ENCODE measurements at regions not wholly inside any gene's neighbourhood (a gene's known extent, or its start where the extent isn't known, plus 50 kb on each side); places are given as distances from the start of the nearest gene placed in this dataset.

GRCh38 chr5:51599587-51599986 is 216.3 kb downstream of the ISL1 start (continued):
- TF ChIP-seq ETS1 (IDR thresholded peaks at IDR 0.05) (no peak), STAT1 (IDR thresholded peaks at IDR 0.05; ENCODE audit: unreplicated experiment) (no peak), JUNB (IDR thresholded peaks at IDR 0.05; ENCODE audit: unreplicated experiment) (no peak)

GRCh38 chr5:51604324-51604723 is 221.1 kb downstream of the ISL1 start:
- Histone ChIP-seq H3K4me3 (no peak overlapping the region), H3K4me1 (ENCODE audit: insufficient read depth) (no peaks in the 10 kb centered on the region), H3F3A (replicated peaks; ENCODE audit: low read depth) (no peaks in the 10 kb centered on the region), H3K4me2 (no peak overlapping the region), H4K20me1 (replicated peaks; ENCODE audit: insufficient read depth) (no peaks in the 10 kb centered on the region), H3K27me3 (ENCODE audit: insufficient read depth) (no peaks in the 10 kb centered on the region), H3K9me2 (ENCODE audit: insufficient read depth) (no peaks in the 10 kb centered on the region), H3K79me2 (replicated peaks; ENCODE audit: insufficient read depth) (no peaks in the 10 kb centered on the region), H3K27ac (ENCODE audit: low read depth) (no peak overlapping the region), H2AFZ (no peak overlapping the region), H3K36me3 (ENCODE audit: insufficient read depth) (no peaks in the 10 kb centered on the region)
- Mint-ChIP-seq H3K4me1 (no peaks in the 10 kb centered on the region), H3K27me3 (ENCODE audit: insufficient read depth, low read depth, poor library complexity) (no peaks in the 10 kb centered on the region), H3K9me3 (no peaks in the 10 kb centered on the region), H3K36me3 (ENCODE audit: low read depth) (no peaks in the 10 kb centered on the region), H3K4me3 (no peak overlapping the region), H3K27ac (no peak overlapping the region)
- ATAC-seq (no peak), DNase-seq (ENCODE audit: low spot score) (no peak)
- no peak for TF ChIP-seq ZNF331 (CRISPR knock-in tag; IDR thresholded peaks at IDR 0.05; ENCODE audit: low read depth)
- no peak for TF ChIP-seq EZH2 (IDR thresholded peaks at IDR 0.05; ENCODE audit: low read depth, unreplicated experiment)
- TF ChIP-seq EZH2phosphoT487 (IDR thresholded peaks at IDR 0.05; ENCODE audit: unreplicated experiment) = no peak
- TF ChIP-seq, protein P1, sequence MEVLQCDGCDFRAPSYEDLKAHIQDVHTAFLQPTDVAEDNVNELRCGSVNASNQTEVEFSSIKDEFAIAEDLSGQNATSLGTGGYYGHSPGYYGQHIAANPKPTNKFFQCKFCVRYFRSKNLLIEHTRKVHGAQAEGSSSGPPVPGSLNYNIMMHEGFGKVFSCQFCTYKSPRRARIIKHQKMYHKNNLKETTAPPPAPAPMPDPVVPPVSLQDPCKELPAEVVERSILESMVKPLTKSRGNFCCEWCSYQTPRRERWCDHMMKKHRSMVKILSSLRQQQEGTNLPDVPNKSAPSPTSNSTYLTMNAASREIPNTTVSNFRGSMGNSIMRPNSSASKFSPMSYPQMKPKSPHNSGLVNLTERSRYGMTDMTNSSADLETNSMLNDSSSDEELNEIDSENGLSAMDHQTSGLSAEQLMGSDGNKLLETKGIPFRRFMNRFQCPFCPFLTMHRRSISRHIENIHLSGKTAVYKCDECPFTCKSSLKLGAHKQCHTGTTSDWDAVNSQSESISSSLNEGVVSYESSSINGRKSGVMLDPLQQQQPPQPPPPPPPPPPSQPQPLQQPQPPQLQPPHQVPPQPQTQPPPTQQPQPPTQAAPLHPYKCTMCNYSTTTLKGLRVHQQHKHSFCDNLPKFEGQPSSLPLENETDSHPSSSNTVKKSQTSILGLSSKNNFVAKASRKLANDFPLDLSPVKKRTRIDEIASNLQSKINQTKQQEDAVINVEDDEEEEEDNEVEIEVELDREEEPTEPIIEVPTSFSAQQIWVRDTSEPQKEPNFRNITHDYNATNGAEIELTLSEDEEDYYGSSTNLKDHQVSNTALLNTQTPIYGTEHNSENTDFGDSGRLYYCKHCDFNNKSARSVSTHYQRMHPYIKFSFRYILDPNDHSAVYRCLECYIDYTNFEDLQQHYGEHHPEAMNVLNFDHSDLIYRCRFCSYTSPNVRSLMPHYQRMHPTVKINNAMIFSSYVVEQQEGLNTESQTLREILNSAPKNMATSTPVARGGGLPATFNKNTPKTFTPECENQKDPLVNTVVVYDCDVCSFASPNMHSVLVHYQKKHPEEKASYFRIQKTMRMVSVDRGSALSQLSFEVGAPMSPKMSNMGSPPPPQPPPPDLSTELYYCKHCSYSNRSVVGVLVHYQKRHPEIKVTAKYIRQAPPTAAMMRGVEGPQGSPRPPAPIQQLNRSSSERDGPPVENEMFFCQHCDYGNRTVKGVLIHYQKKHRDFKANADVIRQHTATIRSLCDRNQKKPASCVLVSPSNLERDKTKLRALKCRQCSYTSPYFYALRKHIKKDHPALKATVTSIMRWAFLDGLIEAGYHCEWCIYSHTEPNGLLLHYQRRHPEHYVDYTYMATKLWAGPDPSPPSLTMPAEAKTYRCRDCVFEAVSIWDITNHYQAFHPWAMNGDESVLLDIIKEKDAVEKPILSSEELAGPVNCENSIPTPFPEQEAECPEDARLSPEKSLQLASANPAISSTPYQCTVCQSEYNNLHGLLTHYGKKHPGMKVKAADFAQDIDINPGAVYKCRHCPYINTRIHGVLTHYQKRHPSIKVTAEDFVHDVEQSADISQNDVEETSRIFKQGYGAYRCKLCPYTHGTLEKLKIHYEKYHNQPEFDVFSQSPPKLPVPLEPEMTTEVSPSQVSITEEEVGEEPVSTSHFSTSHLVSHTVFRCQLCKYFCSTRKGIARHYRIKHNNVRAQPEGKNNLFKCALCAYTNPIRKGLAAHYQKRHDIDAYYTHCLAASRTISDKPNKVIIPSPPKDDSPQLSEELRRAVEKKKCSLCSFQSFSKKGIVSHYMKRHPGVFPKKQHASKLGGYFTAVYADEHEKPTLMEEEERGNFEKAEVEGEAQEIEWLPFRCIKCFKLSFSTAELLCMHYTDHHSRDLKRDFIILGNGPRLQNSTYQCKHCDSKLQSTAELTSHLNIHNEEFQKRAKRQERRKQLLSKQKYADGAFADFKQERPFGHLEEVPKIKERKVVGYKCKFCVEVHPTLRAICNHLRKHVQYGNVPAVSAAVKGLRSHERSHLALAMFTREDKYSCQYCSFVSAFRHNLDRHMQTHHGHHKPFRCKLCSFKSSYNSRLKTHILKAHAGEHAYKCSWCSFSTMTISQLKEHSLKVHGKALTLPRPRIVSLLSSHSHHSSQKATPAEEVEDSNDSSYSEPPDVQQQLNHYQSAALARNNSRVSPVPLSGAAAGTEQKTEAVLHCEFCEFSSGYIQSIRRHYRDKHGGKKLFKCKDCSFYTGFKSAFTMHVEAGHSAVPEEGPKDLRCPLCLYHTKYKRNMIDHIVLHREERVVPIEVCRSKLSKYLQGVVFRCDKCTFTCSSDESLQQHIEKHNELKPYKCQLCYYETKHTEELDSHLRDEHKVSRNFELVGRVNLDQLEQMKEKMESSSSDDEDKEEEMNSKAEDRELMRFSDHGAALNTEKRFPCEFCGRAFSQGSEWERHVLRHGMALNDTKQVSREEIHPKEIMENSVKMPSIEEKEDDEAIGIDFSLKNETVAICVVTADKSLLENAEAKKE (CRISPR knock-in tag; IDR thresholded peaks at IDR 0.05) = no peak
- no peak for TF ChIP-seq STAT1 (IDR thresholded peaks at IDR 0.05; ENCODE audit: unreplicated experiment)
- no peak for TF ChIP-seq ZNF114 (CRISPR knock-in tag; IDR thresholded peaks at IDR 0.05)
- TF ChIP-seq, protein P2, sequence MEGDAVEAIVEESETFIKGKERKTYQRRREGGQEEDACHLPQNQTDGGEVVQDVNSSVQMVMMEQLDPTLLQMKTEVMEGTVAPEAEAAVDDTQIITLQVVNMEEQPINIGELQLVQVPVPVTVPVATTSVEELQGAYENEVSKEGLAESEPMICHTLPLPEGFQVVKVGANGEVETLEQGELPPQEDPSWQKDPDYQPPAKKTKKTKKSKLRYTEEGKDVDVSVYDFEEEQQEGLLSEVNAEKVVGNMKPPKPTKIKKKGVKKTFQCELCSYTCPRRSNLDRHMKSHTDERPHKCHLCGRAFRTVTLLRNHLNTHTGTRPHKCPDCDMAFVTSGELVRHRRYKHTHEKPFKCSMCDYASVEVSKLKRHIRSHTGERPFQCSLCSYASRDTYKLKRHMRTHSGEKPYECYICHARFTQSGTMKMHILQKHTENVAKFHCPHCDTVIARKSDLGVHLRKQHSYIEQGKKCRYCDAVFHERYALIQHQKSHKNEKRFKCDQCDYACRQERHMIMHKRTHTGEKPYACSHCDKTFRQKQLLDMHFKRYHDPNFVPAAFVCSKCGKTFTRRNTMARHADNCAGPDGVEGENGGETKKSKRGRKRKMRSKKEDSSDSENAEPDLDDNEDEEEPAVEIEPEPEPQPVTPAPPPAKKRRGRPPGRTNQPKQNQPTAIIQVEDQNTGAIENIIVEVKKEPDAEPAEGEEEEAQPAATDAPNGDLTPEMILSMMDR (conservative IDR thresholded peaks at IDR 0.05; ENCODE audit: low read depth in 2 of 2) = no peak
- no peak for TF ChIP-seq JUNB (IDR thresholded peaks at IDR 0.05; ENCODE audit: unreplicated experiment)
- no peak for TF ChIP-seq ETS1 (IDR thresholded peaks at IDR 0.05)
- no peak for TF ChIP-seq NANOG (IDR thresholded peaks at IDR 0.05; ENCODE audit: borderline replicate concordance)
- no peak for TF ChIP-seq CREB1 (CRISPR knock-in tag; IDR thresholded peaks at IDR 0.05; ENCODE audit: low read depth)
- TF ChIP-seq POLR2AphosphoS5 (IDR thresholded peaks at IDR 0.05; ENCODE audit: low read depth) = no peak
